ENCODE measurements at regions not wholly inside any gene's neighbourhood (a gene's known extent, or its start where the extent isn't known, plus 50 kb on each side); places are given as distances from the start of the nearest gene placed in this dataset.
"Not testable (repeated sequence)": the region's sequence is repeated elsewhere in the genome, so short reads cannot be mapped to it uniquely, and the experiment has no call there.

DNA sequence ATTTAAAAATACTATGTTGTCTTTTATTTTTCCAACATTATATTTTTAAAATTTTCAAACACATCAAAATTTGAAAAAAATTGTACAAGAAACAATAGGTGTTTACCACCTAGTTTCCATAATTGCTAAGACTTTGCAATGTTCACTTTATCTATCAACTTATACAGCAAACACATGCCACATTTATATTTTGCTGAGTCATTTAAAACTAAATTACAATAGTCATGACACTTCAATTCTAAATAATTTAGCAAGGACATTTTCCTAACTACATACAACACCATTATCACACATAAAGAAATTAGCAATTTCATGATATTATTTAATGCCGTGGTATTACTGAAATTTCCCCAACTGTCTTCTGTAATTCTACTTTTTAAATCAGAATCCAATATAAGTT lies 600.4 kb upstream of the CPXCR1 start:
- in situ Hi-C loops (cut with MboI; ENCODE audit: low pct_unique_long_range_greater_than_20kb, low sequenced_read_pairs, unreplicated experiment): no loop called here
- no peak for DNase-seq (ENCODE audit: low spot score)
- TF ChIP-seq, protein P1, sequence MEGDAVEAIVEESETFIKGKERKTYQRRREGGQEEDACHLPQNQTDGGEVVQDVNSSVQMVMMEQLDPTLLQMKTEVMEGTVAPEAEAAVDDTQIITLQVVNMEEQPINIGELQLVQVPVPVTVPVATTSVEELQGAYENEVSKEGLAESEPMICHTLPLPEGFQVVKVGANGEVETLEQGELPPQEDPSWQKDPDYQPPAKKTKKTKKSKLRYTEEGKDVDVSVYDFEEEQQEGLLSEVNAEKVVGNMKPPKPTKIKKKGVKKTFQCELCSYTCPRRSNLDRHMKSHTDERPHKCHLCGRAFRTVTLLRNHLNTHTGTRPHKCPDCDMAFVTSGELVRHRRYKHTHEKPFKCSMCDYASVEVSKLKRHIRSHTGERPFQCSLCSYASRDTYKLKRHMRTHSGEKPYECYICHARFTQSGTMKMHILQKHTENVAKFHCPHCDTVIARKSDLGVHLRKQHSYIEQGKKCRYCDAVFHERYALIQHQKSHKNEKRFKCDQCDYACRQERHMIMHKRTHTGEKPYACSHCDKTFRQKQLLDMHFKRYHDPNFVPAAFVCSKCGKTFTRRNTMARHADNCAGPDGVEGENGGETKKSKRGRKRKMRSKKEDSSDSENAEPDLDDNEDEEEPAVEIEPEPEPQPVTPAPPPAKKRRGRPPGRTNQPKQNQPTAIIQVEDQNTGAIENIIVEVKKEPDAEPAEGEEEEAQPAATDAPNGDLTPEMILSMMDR (IDR thresholded peaks at IDR 0.05; ENCODE audit: extremely low read depth, insufficient read depth, missing control alignments): no peak

DNA sequence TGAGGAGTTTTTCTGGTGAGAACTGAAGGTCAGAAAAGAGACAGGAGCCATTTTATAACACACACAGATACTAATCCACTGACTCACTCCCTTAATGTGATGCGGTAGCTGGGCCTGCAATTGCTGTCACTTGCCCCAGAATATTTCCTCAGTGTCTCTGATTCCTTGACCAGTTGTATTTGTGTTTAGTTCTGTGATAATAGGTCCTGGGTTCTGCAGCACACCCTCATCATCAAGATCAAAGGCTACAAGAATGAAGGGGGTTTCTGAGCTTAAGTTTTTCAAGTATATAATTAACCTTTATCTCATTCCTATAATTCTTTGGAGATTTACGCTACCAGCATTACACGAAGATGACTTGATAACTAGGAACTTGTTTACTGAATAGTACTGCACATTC lies 576.5 kb upstream of the CPXCR1 start:
- DNase-seq (ENCODE audit: low spot score): no peak
- in situ Hi-C loops (cut with MboI; ENCODE audit: low pct_unique_long_range_greater_than_20kb, low sequenced_read_pairs, unreplicated experiment): no loop called here
- TF ChIP-seq, protein P1 (IDR thresholded peaks at IDR 0.05; ENCODE audit: extremely low read depth, insufficient read depth, missing control alignments): no peak

DNA sequence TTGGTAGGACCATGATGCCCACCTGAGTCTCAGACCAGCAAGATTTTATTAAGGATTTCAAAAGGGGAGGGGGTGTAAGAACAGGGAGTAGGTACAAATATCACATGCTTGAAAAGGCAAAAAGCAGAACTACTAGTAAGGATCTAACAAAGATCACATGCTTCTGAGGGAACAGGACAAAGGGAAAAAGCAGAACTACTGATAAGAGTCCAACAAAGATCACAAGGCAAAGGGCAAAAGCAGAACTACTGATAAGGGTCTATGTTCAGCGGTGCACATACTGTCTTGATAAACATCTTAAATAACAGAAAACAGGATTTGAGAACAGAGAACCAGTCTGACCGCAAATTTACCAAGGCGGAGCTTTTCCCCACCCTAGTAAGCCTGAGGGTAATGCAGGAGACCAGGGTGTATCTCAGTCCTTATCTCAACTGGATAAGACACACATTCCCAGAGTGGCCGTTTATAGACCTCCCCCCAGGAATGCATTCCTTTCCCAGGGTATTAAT lies 573.0 kb upstream of the CPXCR1 start:
- in situ Hi-C loops (cut with MboI; ENCODE audit: low pct_unique_long_range_greater_than_20kb, low sequenced_read_pairs, unreplicated experiment); DNase-seq (ENCODE audit: low spot score): not testable (repeated sequence)

DNA sequence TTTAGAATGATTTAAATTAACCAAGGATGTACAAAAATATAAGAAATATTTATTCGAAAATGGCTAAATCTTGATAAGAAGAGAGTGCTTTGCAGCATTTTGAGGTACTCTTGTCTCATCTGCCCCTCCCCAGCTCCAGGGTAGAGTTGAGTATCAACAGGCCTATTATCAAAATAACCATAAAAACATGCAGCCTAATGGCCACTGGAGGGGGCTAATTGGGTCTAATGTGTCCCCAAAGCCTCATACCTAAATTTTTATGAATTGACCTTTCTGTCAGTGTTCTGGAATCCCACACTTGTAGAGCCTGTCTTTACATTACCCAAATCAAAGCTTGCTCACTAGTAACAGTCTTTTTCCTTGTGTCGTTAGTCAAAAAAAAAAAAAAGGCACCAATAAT lies 544.9 kb upstream of the CPXCR1 start:
- DNase-seq (ENCODE audit: low spot score): no peak
- TF ChIP-seq, protein P1 (IDR thresholded peaks at IDR 0.05; ENCODE audit: extremely low read depth, insufficient read depth, missing control alignments): no peak
- in situ Hi-C loops (cut with MboI; ENCODE audit: low pct_unique_long_range_greater_than_20kb, low sequenced_read_pairs, unreplicated experiment): no loop called here

DNA sequence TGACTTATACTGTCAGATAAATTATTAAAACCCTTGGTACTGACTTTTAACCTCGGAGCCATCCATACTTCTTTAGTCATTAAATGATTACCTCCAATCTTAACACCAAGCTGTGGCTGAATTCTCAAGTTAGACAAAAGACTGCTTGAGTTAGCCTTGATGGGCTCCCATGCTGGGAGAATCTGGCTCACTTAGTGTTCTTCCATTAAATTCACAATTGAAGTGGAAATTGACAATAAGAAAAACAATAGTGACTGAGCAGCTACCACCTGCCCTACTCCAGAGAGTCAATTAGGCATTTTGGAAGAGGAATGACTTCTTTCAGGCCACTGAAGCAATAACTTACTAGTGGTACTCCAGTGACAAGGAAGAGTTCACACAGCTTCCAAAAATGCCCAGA lies 503.0 kb upstream of the CPXCR1 start:
- TF ChIP-seq, protein P1 (IDR thresholded peaks at IDR 0.05; ENCODE audit: extremely low read depth, insufficient read depth, missing control alignments): no peak
- DNase-seq (ENCODE audit: low spot score): no peak
- in situ Hi-C loops (cut with MboI; ENCODE audit: low pct_unique_long_range_greater_than_20kb, low sequenced_read_pairs, unreplicated experiment): no loop called here

DNA sequence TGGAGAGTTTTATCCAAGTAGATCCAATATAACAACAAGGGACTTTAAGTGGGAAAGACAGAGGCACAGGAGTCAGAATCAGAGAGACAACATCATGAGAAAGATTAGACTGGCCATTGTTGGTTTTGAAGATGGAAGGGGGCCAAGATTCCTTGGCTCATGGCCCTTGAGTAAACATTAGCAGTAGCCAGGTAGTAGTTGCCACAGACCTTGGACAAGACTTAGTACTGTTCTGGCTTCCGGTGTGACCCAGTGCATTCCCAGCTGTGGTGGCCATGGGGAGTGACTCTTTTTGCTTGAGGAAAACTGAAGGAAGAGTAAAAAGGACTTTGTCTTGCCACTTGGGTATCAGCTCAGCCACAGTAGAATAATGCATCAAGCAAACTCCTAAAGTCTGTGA lies 462.2 kb upstream of the CPXCR1 start:
- no peak for DNase-seq (ENCODE audit: low spot score)
- in situ Hi-C loops (cut with MboI; ENCODE audit: low pct_unique_long_range_greater_than_20kb, low sequenced_read_pairs, unreplicated experiment): no loop called here
- TF ChIP-seq, protein P1 (IDR thresholded peaks at IDR 0.05; ENCODE audit: extremely low read depth, insufficient read depth, missing control alignments): no peak

DNA sequence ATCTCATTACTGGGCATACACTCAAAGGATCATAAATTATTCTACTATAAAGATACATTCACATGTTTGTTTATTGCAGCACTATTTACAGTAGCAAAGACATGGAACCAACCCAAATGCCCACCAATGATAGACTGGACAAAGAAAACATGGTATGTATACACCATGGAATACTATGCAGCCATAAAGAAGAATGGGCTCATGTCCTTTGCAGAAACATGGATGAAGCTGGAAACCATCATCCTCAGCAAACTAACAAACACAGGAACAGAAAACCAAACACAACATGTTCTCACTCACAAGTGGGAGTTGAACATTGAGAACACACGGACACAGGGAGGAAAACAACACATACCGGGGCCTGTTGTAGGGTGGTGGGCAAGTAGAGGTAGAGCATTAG lies 433.1 kb upstream of the CPXCR1 start:
- DNase-seq (ENCODE audit: low spot score); in situ Hi-C loops (cut with MboI; ENCODE audit: low pct_unique_long_range_greater_than_20kb, low sequenced_read_pairs, unreplicated experiment): not testable (repeated sequence)

DNA sequence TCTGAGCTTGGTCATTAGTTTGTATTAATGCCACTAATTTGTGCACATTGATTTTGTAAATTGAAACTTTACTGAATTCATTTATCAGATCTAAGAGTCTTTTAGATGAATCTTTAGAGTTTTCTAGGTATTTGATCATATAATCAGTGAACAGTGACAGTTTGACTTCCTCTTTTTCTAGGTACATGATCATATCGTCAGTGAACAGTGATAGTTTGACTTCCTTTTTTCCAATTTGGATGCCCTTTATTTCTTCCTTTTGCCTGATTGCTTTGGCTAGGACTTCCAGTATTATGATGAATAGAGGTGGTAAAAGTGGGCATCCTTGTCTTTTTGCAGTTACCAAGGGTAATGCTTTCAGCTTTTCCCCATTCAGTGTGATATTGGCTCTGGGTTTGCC lies 421.4 kb upstream of the CPXCR1 start:
- TF ChIP-seq, protein P1 (IDR thresholded peaks at IDR 0.05; ENCODE audit: extremely low read depth, insufficient read depth, missing control alignments): no peak
- DNase-seq (ENCODE audit: low spot score): no peak
- in situ Hi-C loops (cut with MboI; ENCODE audit: low pct_unique_long_range_greater_than_20kb, low sequenced_read_pairs, unreplicated experiment): no loop called here
